Parathyroid adenoma (tissue), 2 donors: ENCODE measurements at regions not wholly inside any gene's neighbourhood (a gene's known extent, or its start where the extent isn't known, plus 50 kb on each side); places are given as distances from the start of the nearest gene placed in this dataset.

ENCODE experiments used
- H2AFZ ChIP-seq: fragments of 300-600 bp; sonication (generic); one replicate; pipeline ENCODE4 v1.7.0; 2017; ENCODE audit warnings: antibody characterized with exemption, mild to moderate bottlenecking
- H3K27ac ChIP-seq: fragments of 300-600 bp; sonication (generic); one replicate; pipeline ENCODE4 v1.7.0; 2017
- H3K27me3 ChIP-seq: fragments of 300-600 bp; sonication (generic); one replicate; pipeline ENCODE4 v1.7.0; 2017; ENCODE audit warnings: low read length; ENCODE audit not compliant: control insufficient read depth, insufficient read depth
- H3K36me3 ChIP-seq: fragments of 300-600 bp; sonication (generic); one replicate; pipeline ENCODE4 v1.7.0; 2017; ENCODE audit warnings: low read length; ENCODE audit not compliant: control insufficient read depth, insufficient read depth
- H3K4me1 ChIP-seq: fragments of 300-600 bp; sonication (generic); one replicate; pipeline ENCODE4 v1.7.0; 2017; ENCODE audit warnings: control low read depth
- H3K4me2 ChIP-seq: fragments of 300-600 bp; sonication (generic); one replicate; pipeline ENCODE4 v1.7.0; 2017; ENCODE audit warnings: low read length
- H3K4me3 ChIP-seq: fragments of 300-600 bp; sonication (generic); one replicate; pipeline ENCODE4 v1.7.0; 2017; ENCODE audit warnings: low read depth, low read length
- H3K79me2 ChIP-seq: fragments of 300-600 bp; sonication (generic); one replicate; pipeline ENCODE4 v1.7.0; 2017; ENCODE audit warnings: control low read depth
- H3K9ac ChIP-seq: fragments of 300-600 bp; sonication (generic); one replicate; pipeline ENCODE4 v1.7.0; 2017; ENCODE audit warnings: mild to moderate bottlenecking
- H3K9me3 ChIP-seq: fragments of 300-600 bp; sonication (generic); one replicate; pipeline ENCODE4 v1.7.0; 2017; ENCODE audit warnings: low read length; ENCODE audit not compliant: control insufficient read depth
- CTCF ChIP-seq: fragments of 300-600 bp; sonication (generic); IDR thresholded peaks from one replicate; pipeline ENCODE4 v1.7.0; 2017; ENCODE audit warnings: antibody characterized with exemption, mild to moderate bottlenecking
- donor health status: primary hyperparathyroidism.

- no peak overlapping the region for H3K9ac ChIP-seq
- H3K4me1 ChIP-seq, result no peaks in the 10 kb centered on the region
- H3K4me3 ChIP-seq, result no peak overlapping the region
- H3K27me3 ChIP-seq, result no peaks in the 10 kb centered on the region
- no peak overlapping the region for H3K27ac ChIP-seq
- no peaks in the 10 kb centered on the region for H3K9me3 ChIP-seq
- H3K79me2 ChIP-seq, result no peaks in the 10 kb centered on the region
- no peak overlapping the region for H3K4me2 ChIP-seq
- no peak overlapping the region for H2AFZ ChIP-seq
- TF ChIP-seq CTCF, result no peak
- no peaks in the 10 kb centered on the region for H3K36me3 ChIP-seq
Measured at GRCh38 chr1:22341791-22342605, 109.7 kb upstream of the ZBTB40 start.

DNA sequence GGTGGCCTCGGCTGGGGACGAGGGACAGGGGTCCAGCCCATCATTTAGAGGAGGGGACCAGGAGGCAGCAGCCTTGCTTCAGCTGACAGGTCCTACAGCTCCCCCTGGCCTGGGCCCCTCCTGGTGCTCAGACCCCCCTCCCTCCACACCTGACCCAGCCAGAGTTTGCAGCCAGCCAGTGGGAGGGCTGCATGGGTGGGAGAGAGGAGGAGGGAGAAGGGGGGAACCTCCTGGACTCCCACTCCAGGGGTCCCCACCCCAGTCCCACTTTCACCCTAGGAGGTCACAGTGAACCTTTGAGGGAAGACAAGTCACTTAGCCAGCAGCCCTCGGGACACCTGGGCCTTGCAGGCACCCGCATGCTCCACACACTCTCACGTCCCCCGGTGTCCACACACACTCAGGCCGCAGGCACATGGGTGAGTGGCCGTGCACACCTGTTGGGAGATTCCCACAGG is 108.9 kb upstream of the ZBTB40 start:
- H3K79me2 ChIP-seq, result no peaks in the 10 kb centered on the region

GRCh38 chr1:22343456-22344328 is 108.0 kb upstream of the ZBTB40 start:
- Histone ChIP-seq H3K4me3 (no peak overlapping the region), H3K9me3 (no peaks in the 10 kb centered on the region), H3K27me3 (no peaks in the 10 kb centered on the region), H3K4me1 (no peaks in the 10 kb centered on the region), H2AFZ (no peak overlapping the region), H3K4me2 (no peak overlapping the region), H3K27ac (no peak overlapping the region), H3K9ac (no peak overlapping the region), H3K36me3 (no peaks in the 10 kb centered on the region), H3K79me2 (no peaks in the 10 kb centered on the region)
- no peak for TF ChIP-seq CTCF

More for the DNA sequence above, 108.9 kb upstream of the ZBTB40 start:
- H3K4me2 ChIP-seq, result no peak overlapping the region
- H3K4me3 ChIP-seq, result no peak overlapping the region
- no peaks in the 10 kb centered on the region for H3K4me1 ChIP-seq
- no peak for TF ChIP-seq CTCF
- H3K36me3 ChIP-seq, result no peaks in the 10 kb centered on the region
- no peaks in the 10 kb centered on the region for H3K9me3 ChIP-seq
- H2AFZ ChIP-seq, result no peak overlapping the region
- H3K27me3 ChIP-seq, result no peaks in the 10 kb centered on the region
- no peak overlapping the region for H3K27ac ChIP-seq
- H3K9ac ChIP-seq, result no peak overlapping the region

GRCh38 chr1:22344329-22344630 is 107.4 kb upstream of the ZBTB40 start:
- H3K79me2 ChIP-seq, result no peaks in the 10 kb centered on the region
- no peak overlapping the region for H3K9ac ChIP-seq
- no peak overlapping the region for H3K4me2 ChIP-seq
- H2AFZ ChIP-seq, result no peak overlapping the region
- H3K36me3 ChIP-seq, result no peaks in the 10 kb centered on the region
- no peak for TF ChIP-seq CTCF
- H3K27ac ChIP-seq, result no peak overlapping the region
- H3K9me3 ChIP-seq, result no peaks in the 10 kb centered on the region
- H3K4me3 ChIP-seq, result no peak overlapping the region
- H3K4me1 ChIP-seq, result no peaks in the 10 kb centered on the region
- no peaks in the 10 kb centered on the region for H3K27me3 ChIP-seq
